ENCODE measurements at regions not wholly inside any gene's neighbourhood (a gene's known extent, or its start where the extent isn't known, plus 50 kb on each side); places are given as distances from the start of the nearest gene placed in this dataset.

DNA sequence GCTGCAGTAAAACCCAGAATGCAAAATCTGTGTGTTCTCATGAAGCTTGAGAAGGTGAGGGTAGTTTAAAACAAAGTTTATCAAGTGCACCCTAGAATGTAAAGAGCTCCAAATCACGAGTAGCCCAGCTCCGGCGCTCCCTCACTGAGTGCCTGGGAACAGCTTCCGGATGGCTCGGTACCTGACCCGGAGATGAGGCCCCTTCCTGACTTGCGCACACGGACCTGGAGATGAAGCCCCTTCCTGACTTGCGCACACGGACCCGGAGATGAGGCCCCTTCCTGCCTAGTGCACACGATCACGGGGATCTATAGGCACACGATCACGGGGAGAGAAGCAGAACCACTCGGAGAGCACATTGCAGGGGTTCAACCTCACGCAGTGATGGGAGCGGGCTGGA, 322.1 kb upstream of the RNF32 start:
- no peak for TF ChIP-seq POLR2A (IDR thresholded peaks at IDR 0.05)
- TF ChIP-seq, protein P1, sequence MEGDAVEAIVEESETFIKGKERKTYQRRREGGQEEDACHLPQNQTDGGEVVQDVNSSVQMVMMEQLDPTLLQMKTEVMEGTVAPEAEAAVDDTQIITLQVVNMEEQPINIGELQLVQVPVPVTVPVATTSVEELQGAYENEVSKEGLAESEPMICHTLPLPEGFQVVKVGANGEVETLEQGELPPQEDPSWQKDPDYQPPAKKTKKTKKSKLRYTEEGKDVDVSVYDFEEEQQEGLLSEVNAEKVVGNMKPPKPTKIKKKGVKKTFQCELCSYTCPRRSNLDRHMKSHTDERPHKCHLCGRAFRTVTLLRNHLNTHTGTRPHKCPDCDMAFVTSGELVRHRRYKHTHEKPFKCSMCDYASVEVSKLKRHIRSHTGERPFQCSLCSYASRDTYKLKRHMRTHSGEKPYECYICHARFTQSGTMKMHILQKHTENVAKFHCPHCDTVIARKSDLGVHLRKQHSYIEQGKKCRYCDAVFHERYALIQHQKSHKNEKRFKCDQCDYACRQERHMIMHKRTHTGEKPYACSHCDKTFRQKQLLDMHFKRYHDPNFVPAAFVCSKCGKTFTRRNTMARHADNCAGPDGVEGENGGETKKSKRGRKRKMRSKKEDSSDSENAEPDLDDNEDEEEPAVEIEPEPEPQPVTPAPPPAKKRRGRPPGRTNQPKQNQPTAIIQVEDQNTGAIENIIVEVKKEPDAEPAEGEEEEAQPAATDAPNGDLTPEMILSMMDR (IDR thresholded peaks at IDR 0.05), result no peak

All from suprapubic skin (tissue), 3 donors.